ENCODE measurements at regions not wholly inside any gene's neighbourhood (a gene's known extent, or its start where the extent isn't known, plus 50 kb on each side); places are given as distances from the start of the nearest gene placed in this dataset.

DNA sequence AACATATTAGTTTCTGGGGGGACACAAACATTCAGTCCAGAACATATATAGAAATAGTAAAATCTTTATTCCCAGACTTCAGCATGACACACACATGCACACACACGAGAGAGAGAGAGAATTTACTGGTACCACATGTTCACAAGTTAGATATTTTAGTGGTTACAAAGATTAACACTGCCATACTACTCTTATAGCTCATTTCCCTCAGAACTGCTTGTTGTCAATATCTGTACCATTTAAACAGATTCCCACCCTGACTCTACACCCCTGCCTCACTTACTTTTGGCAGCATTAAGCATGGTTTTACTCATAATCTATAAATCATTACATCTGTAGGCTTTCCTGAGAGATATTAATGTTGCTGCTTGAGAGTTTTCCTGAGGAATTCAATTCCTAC is 524.7 kb upstream of the HTR2A start:
- no peak for DNase-seq

- DNase-seq, result no peak
These were observed 523.7 kb upstream of the HTR2A start for GRCh38 chr13:47420568-47420967.

DNA sequence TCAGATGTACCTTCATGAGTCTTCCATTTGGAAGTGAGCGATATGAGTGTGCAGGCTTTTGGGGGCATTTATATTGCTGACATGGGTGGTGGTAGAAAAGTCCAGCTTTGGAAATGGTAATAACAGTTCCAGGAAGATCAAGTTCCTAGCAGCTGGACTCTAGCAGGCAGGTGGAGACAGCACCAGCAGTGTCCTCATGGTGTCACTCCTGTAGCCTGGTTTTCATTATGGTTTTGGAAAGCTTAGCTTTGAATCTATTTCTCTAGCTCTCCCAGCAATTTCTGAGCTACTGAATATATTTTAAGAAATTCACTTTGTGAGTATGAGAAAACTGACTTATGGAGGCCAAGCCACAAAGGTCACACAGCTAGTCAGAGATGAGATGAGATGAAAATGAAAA is 523.2 kb upstream of the HTR2A start:
- no peak for DNase-seq

GRCh38 chr13:47418206-47418920 is 521.5 kb upstream of the HTR2A start:
- DNase-seq, result no peak

GRCh38 chr13:47417485-47417884 is 520.6 kb upstream of the HTR2A start:
- no peak for DNase-seq

GRCh38 chr13:47415048-47415447 is 518.2 kb upstream of the HTR2A start:
- DNase-seq, result peak; percentile 52

GRCh38 chr13:47413526-47413925 is 516.7 kb upstream of the HTR2A start:
- DNase-seq, result no peak

DNA sequence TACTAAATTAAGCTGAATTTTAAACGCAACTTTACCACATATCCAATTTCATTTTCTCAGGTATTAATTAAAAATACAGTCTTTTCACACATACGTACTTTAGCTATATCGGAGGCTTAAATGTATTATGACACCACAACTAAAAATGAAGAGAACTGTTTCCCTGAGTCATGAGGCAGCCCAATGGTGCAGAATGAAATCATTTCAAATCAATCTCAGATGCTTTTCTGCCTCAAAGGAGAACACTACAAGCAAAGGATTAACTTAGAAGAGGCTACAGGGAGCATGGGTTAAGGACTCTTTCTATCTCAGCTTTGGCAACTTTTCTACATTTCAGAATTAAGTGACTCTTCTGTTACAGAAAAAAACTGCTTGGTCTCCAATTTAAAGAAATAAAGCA is 516.3 kb upstream of the HTR2A start:
- DNase-seq, result no peak

GRCh38 chr13:47409778-47410177 is 512.9 kb upstream of the HTR2A start:
- no peak for DNase-seq

DNA sequence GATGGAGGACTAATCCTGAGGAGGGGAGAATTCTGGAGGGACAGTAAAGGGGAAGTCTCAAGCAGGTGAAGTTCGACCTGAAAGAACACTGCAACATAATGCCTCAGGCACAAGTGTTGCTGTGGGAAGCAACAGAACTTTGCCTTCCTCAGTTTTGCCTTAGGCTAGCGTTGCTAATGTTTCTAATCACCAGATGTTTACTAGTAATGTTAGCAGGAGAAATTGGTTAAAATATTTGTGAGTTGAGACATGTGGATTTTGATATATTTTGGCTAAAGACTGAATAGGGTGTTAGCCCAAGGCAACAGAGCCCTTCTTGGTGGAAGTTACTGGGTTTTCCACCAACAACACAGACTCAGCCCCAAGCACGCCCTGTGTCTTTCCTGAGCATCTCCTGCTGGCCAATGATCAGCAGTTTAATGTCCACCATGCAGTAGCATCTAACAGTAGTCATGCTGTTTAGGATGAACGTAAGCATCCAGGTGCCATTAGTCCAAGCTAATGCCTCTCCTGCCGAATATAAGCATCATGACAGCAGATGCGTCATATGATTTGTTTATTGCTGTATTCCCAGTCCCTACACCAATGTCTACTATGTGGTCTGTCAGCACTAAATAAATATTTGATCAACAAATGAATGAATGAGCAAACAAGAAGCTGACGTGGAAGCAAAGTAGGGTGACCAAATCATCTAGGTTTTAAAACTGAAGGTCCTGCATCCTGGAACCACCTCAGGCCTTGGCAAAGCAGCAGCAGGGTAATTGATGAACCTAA is 511.9 kb upstream of the HTR2A start:
- no peak for DNase-seq

- no peak for DNase-seq
These were observed 511.0 kb upstream of the HTR2A start for GRCh38 chr13:47407808-47408207.

DNA sequence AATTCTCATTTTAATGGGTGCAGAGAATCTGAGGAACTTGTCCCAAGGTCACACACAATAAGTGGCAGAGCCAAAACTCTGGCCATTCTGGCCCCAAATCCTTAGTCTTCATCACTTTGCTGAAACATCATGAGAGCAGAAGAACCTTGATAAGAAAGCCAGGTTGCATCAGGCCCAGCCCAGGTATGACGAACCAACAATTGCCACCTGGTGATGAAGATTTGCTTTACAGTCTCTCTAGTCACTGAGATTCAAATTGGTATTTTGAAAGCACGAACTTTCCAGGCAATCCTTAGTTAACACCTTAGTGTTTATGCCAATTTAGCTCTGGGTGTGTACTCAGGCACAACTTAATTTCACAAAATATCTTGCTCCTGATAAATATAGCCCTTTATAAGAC is 502.7 kb upstream of the HTR2A start:
- no peak for DNase-seq

DNA sequence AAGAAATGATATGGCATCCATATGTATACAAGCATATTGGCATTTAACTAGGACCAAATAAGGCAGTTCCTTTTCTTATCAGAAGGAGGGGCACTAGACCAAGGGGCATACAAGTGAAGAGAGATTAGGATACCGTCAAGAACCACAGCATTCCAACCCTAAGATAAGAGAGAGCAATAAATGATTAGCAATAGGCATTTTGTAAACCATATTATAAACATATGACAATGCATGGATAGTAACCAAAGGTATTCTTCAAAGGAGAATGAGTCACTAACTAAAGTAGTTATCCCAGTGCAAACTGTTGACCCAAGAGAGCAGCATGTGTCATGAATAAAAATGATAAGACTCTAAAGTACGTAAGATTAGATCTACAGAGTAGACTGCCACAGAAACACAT is 500.9 kb upstream of the HTR2A start:
- DNase-seq, result no peak

GRCh38 chr13:47396915-47397314 is 500.1 kb upstream of the HTR2A start:
- DNase-seq, result no peak

- DNase-seq, result no peak
These were observed 477.9 kb upstream of the HTR2A start for GRCh38 chr13:47374741-47375140.

- no peak for DNase-seq
These were observed 475.9 kb upstream of the HTR2A start for GRCh38 chr13:47372751-47373150.

DNA sequence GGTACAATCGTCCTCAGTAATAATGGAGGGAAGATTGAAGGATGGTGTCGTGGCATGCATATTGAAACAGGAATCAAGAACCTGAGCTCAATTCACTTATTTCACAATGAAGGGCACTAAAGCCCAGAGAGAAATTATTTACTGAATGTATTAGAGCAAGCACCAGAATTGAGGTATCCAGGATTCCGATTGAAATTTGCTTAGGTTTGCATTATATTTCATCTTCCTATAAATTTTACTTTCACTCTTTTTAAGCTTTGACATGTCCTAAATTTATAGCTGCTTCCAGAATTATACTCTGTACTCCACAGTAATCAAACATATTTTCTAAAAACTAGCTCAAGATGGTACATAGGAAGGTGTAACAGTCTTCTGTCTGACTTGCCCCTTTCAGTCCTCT is 454.9 kb upstream of the HTR2A start:
- DNase-seq, result no peak

GRCh38 chr13:47350334-47351124 is 453.7 kb upstream of the HTR2A start:
- no peak for DNase-seq

GRCh38 chr13:47349211-47349610 is 452.4 kb upstream of the HTR2A start:
- no peak for DNase-seq

DNA sequence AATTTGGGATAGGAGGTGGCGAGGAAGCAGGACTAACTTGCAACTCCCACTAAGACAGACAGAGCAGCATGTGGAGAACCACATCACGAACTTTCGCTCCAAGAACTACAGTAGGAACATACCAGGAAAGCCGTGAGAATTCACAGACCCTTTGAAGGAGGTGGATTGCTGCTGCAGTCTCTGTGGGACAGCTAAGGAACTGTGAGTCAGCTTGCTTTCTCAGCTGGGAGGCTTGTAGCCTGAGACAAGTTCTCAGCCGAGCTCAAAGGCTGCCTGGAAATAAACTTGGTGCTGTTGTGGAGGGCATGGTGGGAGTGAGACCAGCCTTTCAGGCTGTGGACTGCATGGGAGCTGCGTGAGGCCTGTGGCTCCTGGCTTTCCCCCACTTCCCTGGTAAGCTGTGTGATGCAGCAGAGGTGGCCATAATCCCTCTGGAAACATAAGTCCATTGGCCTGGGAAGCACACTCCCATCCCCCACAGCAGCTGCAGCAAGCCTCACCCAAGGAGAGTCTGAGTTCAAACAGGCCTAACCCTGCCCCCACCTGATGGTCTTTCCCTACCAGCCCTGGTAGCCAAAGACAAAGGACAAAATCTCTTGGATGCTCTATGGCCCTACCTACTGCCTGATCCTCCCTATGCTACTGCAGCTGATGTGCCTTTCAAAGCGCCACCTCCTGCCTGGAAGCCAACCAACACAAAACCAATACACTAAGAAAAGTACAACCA is 441.1 kb upstream of the HTR2A start:
- no peak for DNase-seq

- DNase-seq, result no peak
These were observed 437.3 kb upstream of the HTR2A start for GRCh38 chr13:47334173-47334572.

DNA sequence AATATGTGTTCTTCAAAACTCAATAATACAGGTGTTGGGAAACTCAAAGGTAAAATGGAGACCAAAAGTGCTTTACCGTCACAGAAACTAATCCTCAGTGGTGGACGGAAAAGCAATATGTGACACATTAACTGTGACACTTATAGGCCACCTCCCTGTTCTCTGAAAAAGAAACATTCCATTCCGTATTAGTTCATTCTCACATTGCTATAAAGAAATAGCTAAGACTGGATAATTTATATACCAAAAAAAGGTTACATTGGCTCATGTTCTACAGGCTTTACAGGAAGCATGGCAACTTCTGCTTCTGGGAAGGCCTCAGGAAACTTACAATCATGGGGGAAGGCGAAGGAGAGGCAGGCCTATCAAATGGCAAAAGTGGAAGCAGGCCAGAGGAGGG is 435.3 kb upstream of the HTR2A start:
- DNase-seq, result no peak

DNA sequence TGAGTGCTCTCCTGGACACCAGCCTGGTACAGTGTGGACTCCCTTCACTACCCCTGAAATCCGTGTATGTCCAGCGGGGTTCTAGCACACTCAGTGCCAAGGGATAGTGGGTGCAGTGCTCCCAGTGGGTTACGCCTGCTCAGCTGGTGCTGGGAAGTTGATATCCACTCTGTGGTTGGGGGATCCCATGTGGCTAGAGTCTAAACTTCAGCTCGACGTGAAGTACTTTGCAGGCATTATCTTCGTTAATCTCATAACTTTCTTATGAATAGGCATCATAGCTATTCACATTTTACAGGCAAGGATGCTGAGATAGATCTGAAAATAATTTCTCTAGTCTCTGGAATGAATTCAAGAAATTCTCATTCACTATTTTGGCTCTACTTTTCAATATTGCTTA is 433.2 kb upstream of the HTR2A start:
- no peak for DNase-seq

All from GDM1 (cell line).